Heart left ventricle (tissue), 16 donors: ENCODE measurements at regions not wholly inside any gene's neighbourhood (a gene's known extent, or its start where the extent isn't known, plus 50 kb on each side); places are given as distances from the start of the nearest gene placed in this dataset.

ENCODE experiments used
- ATAC-seq, 4 donors: fragments of 200-7000 bp; cut with Tn5 transposase; one replicate each; pipeline ENCODE4 v1.9.1; 2020 to 2022; ENCODE audit warnings: moderate library complexity in 4 of 4, mild to moderate bottlenecking in 3 of 4, moderate number of reproducible peaks in 1 of 4
- DNase-seq, 5 donors: peaks; one replicate each; pipeline ENCODE4 v3.0.0-alpha.2; 2020
- H3K27ac ChIP-seq, 12 donors: fragments of 200-600 bp; sonication (generic) in 4 of 12; one replicate each; pipeline versions ENCODE4 v1.5.0 to v1.8.0; 2016 to 2022; ENCODE audit warnings: mild to moderate bottlenecking in 2 of 12
- H3K27me3 ChIP-seq, 9 donors: fragments of 200-600 bp; sonication (generic) in 2 of 9; one replicate each; pipeline versions ENCODE4 v1.5.1 to v1.8.0; 2016 to 2022; ENCODE audit warnings: mild to moderate bottlenecking in 3 of 9
- H3K36me3 ChIP-seq, 9 donors: fragments of 200-600 bp; sonication (generic) in 2 of 9; one replicate each; pipeline versions ENCODE4 v1.5.0 to v1.8.0; 2018 to 2022; ENCODE audit warnings: mild to moderate bottlenecking in 2 of 9
- H3K4me1 ChIP-seq, 12 donors: fragments of 200-600 bp; sonication (generic) in 4 of 12; one replicate each; pipeline versions ENCODE4 v1.5.0 to v1.8.0; 2016 to 2022; ENCODE audit warnings: mild to moderate bottlenecking in 3 of 12
- H3K4me3 ChIP-seq, 12 donors: fragments of 200-600 bp; sonication (generic) in 4 of 12; one replicate each; pipeline versions ENCODE4 v1.5.0 to v1.8.0; 2017 to 2022; ENCODE audit warnings: mild to moderate bottlenecking in 9 of 12, moderate library complexity in 4 of 12
- H3K9me3 ChIP-seq, 12 donors: fragments of 200-600 bp; sonication (generic) in 4 of 12; one replicate each; pipeline versions ENCODE4 v1.5.0 to v1.8.0; 2016 to 2022; ENCODE audit warnings: mild to moderate bottlenecking in 1 of 12
- CTCF ChIP-seq, 12 donors: fragments of 200-600 bp; sonication (generic) in 4 of 12; IDR thresholded peaks; one replicate each; pipeline versions ENCODE4 v1.5.0 to v1.8.0; 2018 to 2022; ENCODE audit warnings: antibody characterized with exemption in 12 of 12, mild to moderate bottlenecking in 5 of 12
- POLR2A ChIP-seq, 2 donors: fragments of 450-650 bp; IDR thresholded peaks; one replicate each; pipeline ENCODE4 v1.6.1; 2017; ENCODE audit warnings: antibody characterized with exemption in 2 of 2, mild to moderate bottlenecking in 2 of 2, moderate library complexity in 2 of 2
- WGBS, 4 donors: extraction: QIAGEN DNeasy Blood & Tissue Kit in 2 of 4; methylation state at CpG; one replicate each; pipeline versions ENCODE4 v1.1.5 to v1.1.7; 2013 to 2018; 5-methylcytosine and 5-hydroxymethylcytosine counted together
- intact Hi-C, 10 donors: fragments of 100-400 bp; cut with DNase I; formaldehyde crosslinking; loops; one replicate each; pipeline versions ENCODE4 v1.11.1 to v1.14.2; 2022
- donor health status: ischemic (EF 13 %, LVEDD 7.1; RV severe dilation, severe dysfunction).
- donor health status: healthy with polysubstance abuse.
- donor health status: DM: no; HTN: yes; CAD: no.
- donor health status: DM: no; HTN: no; CAD: no.
- donor health status: ischemic (EF 25% LVEDD 6.9; RV normal size, moderate dysfunction).
- donor health status: ischemic (EF 25% LVEDD 5.7; RV mildly dilated, moderate dysfunction).
- donor health status: healthy.
- donor health status: DM: yes; HTN: yes; CAD: no.
- donor health status: ischemic (EF 35%, LVEDD 5.7; RV mildly dilated, moderate dysfunction).
- donor health status: nonischemic (EF 11% LVEDD 7.7; RV severe dilation, severe dysfunction).
- donor health status: DM: yes; HTN: yes; CAD: no.
- donor health status: PGD.
- donor health status: ischemic (EF 29% LVEDD 5.4; RV normal size, mild dysfunction).
- donor health status: nonischemic (EF 23%, LVEDD 6.1; RV moderate dilation, normal function).

GRCh38 chr14:85974602-85975001, 444.7 kb downstream of the FLRT2 start:
- Histone ChIP-seq H3K27ac (no peak overlapping the region), H3K27me3 (no peaks in the 10 kb centered on the region), H3K9me3 (peaks cover 0 to 24% (median 8%) of the 10 kb centered on the region in 12 donors), H3K4me3 (no peak overlapping the region), H3K4me1 (no peaks in the 10 kb centered on the region), H3K36me3 (no peaks in the 10 kb centered on the region)
- ATAC-seq, result no peak
- DNase-seq, result no peak
- WGBS, 4 donors, result 81 to 100% (median 83%) methylated on average over 5 to 8 of the region's 8 CpGs
- intact Hi-C loops, result no loop called here
- TF ChIP-seq CTCF (IDR thresholded peaks at IDR 0.05) (no peak), POLR2A (IDR thresholded peaks at IDR 0.05) (no peak)

- no peaks in the 10 kb centered on the region for H3K4me1 ChIP-seq
- intact Hi-C loops, result no loop called here
Measured at GRCh38 chr14:85963486-85963885, 433.5 kb downstream of the FLRT2 start.

GRCh38 chr14:85960756-85961155, 430.8 kb downstream of the FLRT2 start:
- H3K4me3 ChIP-seq, result no peak overlapping the region
- TF ChIP-seq POLR2A (IDR thresholded peaks at IDR 0.05), result no peak
- TF ChIP-seq CTCF (IDR thresholded peaks at IDR 0.05), result no peak
- ATAC-seq (no peak), DNase-seq (no peak)
- H3K27ac ChIP-seq, result no peak overlapping the region
- no peaks in the 10 kb centered on the region for H3K9me3 ChIP-seq
- intact Hi-C loops, result no loop called here
- no peaks in the 10 kb centered on the region for H3K27me3 ChIP-seq
- 47 to 69% (median 60%) methylated on average over 2 of the region's 2 CpGs for WGBS, 4 donors
- no peaks in the 10 kb centered on the region for H3K4me1 ChIP-seq
- no peaks in the 10 kb centered on the region for H3K36me3 ChIP-seq

More at GRCh38 chr14:85963486-85963885, 433.5 kb downstream of the FLRT2 start:
- ATAC-seq (no peak), DNase-seq (no peak)
- TF ChIP-seq CTCF (IDR thresholded peaks at IDR 0.05), result no peak
- no peak for TF ChIP-seq POLR2A (IDR thresholded peaks at IDR 0.05)
- no peaks in the 10 kb centered on the region for H3K27me3 ChIP-seq
- no peaks in the 10 kb centered on the region for H3K36me3 ChIP-seq
- H3K9me3 ChIP-seq, result peaks cover 0 to under 1% (median 0%) of the 10 kb centered on the region in 12 donors
- H3K27ac ChIP-seq, result no peak overlapping the region
- H3K4me3 ChIP-seq, result no peak overlapping the region

GRCh38 chr14:85959063-85959462, 429.1 kb downstream of the FLRT2 start:
- intact Hi-C loops, result no loop called here

More at GRCh38 chr14:85959063-85959462, 429.1 kb downstream of the FLRT2 start:
- Histone ChIP-seq H3K36me3 (no peaks in the 10 kb centered on the region), H3K27ac (no peak overlapping the region), H3K4me3 (no peak overlapping the region), H3K27me3 (no peaks in the 10 kb centered on the region), H3K4me1 (no peaks in the 10 kb centered on the region), H3K9me3 (no peaks in the 10 kb centered on the region)
- ATAC-seq (no peak), DNase-seq (no peak)
- no peak for TF ChIP-seq CTCF (IDR thresholded peaks at IDR 0.05)
- no peak for TF ChIP-seq POLR2A (IDR thresholded peaks at IDR 0.05)
- 84 to 86% (median 85%) methylated on average over 3 of the region's 3 CpGs for WGBS, 4 donors
